ENCODE measurements at regions not wholly inside any gene's neighbourhood (a gene's known extent, or its start where the extent isn't known, plus 50 kb on each side); places are given as distances from the start of the nearest gene placed in this dataset.

GRCh38 chr1:80164150-80164549 is 1157.6 kb upstream of the ADGRL4 start:
- Histone ChIP-seq H3K4me1 (replicated peaks) (no peaks in the 10 kb centered on the region), H3K4me3 (no peak overlapping the region), H3K9me3 (no peaks in the 10 kb centered on the region), H3K27me3 (replicated peaks; ENCODE audit: insufficient read depth) (no peaks in the 10 kb centered on the region), H3K27ac (no peak overlapping the region), H3K36me3 (no peaks in the 10 kb centered on the region)
- DNase-seq (ENCODE audit: low spot score): no peak
- intact Hi-C loops (cut with DNase I): no loop called here
- no peak for TF ChIP-seq POLR2AphosphoS5 (IDR thresholded peaks at IDR 0.05)
- TF ChIP-seq CTCF (IDR thresholded peaks at IDR 0.05): no peak
- TF ChIP-seq POLR2A (IDR thresholded peaks at IDR 0.05): no peak

GRCh38 chr1:80163686-80164085 is 1157.2 kb upstream of the ADGRL4 start:
- Histone ChIP-seq H3K9me3 (no peaks in the 10 kb centered on the region), H3K27ac (no peak overlapping the region), H3K36me3 (no peaks in the 10 kb centered on the region), H3K4me1 (replicated peaks) (no peaks in the 10 kb centered on the region), H3K4me3 (no peak overlapping the region), H3K27me3 (replicated peaks; ENCODE audit: insufficient read depth) (no peaks in the 10 kb centered on the region)
- DNase-seq (ENCODE audit: low spot score): no peak
- WGBS: 95% methylated on average over 6 of the region's 6 CpGs
- intact Hi-C loops (cut with DNase I): no loop called here
- TF ChIP-seq POLR2A (IDR thresholded peaks at IDR 0.05) (no peak), POLR2AphosphoS5 (IDR thresholded peaks at IDR 0.05) (no peak), CTCF (IDR thresholded peaks at IDR 0.05) (no peak)

- Histone ChIP-seq H3K36me3 (no peaks in the 10 kb centered on the region), H3K27me3 (replicated peaks; ENCODE audit: insufficient read depth) (no peaks in the 10 kb centered on the region), H3K9me3 (no peaks in the 10 kb centered on the region), H3K27ac (no peak overlapping the region), H3K4me3 (no peak overlapping the region), H3K4me1 (replicated peaks) (no peaks in the 10 kb centered on the region)
- WGBS: 70% methylated on average over 2 of the region's 2 CpGs
- no peak for TF ChIP-seq CTCF (IDR thresholded peaks at IDR 0.05)
- DNase-seq (ENCODE audit: low spot score): no peak
- intact Hi-C loops (cut with DNase I): no loop called here
Measured at GRCh38 chr1:80158771-80159170, 1152.2 kb upstream of the ADGRL4 start.

GRCh38 chr1:80158266-80158665 is 1151.7 kb upstream of the ADGRL4 start:
- 92% methylated on average over 4 of the region's 4 CpGs for WGBS
- H3K27me3 ChIP-seq (replicated peaks; ENCODE audit: insufficient read depth): no peaks in the 10 kb centered on the region
- TF ChIP-seq CTCF (IDR thresholded peaks at IDR 0.05) (no peak), POLR2A (IDR thresholded peaks at IDR 0.05) (no peak), POLR2AphosphoS5 (IDR thresholded peaks at IDR 0.05) (no peak)
- no peaks in the 10 kb centered on the region for H3K36me3 ChIP-seq
- intact Hi-C loops (cut with DNase I): no loop called here
- H3K4me1 ChIP-seq (replicated peaks): no peaks in the 10 kb centered on the region
- no peak overlapping the region for H3K4me3 ChIP-seq
- H3K9me3 ChIP-seq: no peaks in the 10 kb centered on the region
- H3K27ac ChIP-seq: no peak overlapping the region
- no peak for DNase-seq (ENCODE audit: low spot score)

GRCh38 chr1:80155371-80155770 is 1148.8 kb upstream of the ADGRL4 start:
- intact Hi-C loops (cut with DNase I): no loop called here
- no peak overlapping the region for H3K27ac ChIP-seq
- no peak overlapping the region for H3K4me3 ChIP-seq
- H3K4me1 ChIP-seq (replicated peaks): no peaks in the 10 kb centered on the region
- H3K36me3 ChIP-seq: no peaks in the 10 kb centered on the region
- no peaks in the 10 kb centered on the region for H3K9me3 ChIP-seq
- 12% methylated on average over 2 of the region's 2 CpGs for WGBS
- TF ChIP-seq CTCF (IDR thresholded peaks at IDR 0.05): no peak
- TF ChIP-seq POLR2A (IDR thresholded peaks at IDR 0.05): no peak
- TF ChIP-seq POLR2AphosphoS5 (IDR thresholded peaks at IDR 0.05): no peak
- H3K27me3 ChIP-seq (replicated peaks; ENCODE audit: insufficient read depth): no peaks in the 10 kb centered on the region
- DNase-seq (ENCODE audit: low spot score): no peak

Data from prostate gland (tissue), 2 donors.